ENCODE measurements at regions not wholly inside any gene's neighbourhood (a gene's known extent, or its start where the extent isn't known, plus 50 kb on each side); places are given as distances from the start of the nearest gene placed in this dataset.

DNA sequence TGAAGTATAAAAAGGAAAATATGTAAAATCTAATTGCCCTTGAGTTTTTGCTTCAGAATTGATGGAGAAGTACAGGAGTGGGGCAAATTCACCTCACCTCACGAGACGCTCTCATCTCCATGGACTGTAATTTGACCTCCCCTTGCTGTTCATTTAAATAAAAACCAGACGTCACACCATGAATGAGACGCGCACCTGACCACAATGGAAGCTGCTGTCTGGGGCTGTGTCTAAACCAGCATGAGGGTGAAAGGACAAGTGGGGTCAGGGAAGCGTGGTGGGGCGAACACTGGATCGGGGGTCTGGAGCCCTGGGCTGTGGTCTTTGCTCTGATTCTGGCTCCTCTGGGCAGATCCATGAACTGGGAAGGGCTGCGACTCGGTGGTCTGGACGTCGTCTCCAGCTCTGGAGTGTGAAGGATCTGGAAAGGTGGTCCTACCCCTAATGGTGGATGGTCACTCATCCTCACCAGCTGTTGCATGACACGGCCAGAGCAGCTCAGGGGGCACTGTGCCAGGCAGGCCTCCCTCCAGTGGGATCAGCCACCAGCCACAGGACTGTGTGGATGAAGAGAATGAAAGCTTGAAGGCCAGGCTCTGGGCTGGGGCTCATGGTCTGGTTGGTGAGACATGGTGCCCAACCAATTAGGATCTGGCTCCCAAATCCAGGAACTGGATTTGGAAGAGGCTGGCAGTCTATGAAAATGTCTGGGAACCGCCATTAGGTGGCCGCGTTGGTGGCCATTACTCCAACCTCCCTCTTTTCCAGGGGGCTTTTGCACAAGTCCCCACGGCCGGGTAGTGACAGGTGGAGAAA, 728.6 kb downstream of the PTPRU start:
- no peak for TF ChIP-seq CTCF (IDR thresholded peaks at IDR 0.05)
- no peak for TF ChIP-seq POLR2A (IDR thresholded peaks at IDR 0.05)

Measured in thyroid gland (tissue), 4 donors.